ENCODE measurements at regions not wholly inside any gene's neighbourhood (a gene's known extent, or its start where the extent isn't known, plus 50 kb on each side); places are given as distances from the start of the nearest gene placed in this dataset.

- no peak for DNase-seq
Observed at GRCh38 chr18:61727241-61728193, 165.3 kb downstream of the RNF152 start.

- DNase-seq = no peak
Observed at GRCh38 chr18:61724532-61724931, 168.3 kb downstream of the RNF152 start.

- DNase-seq = no peak
Observed at GRCh38 chr18:61722247-61722646, 170.6 kb downstream of the RNF152 start.

- no peak for DNase-seq
Observed at GRCh38 chr18:61720496-61720895, 172.3 kb downstream of the RNF152 start.

- no peak for DNase-seq
Observed at GRCh38 chr18:61719671-61720070, 173.1 kb downstream of the RNF152 start.

- DNase-seq = no peak
Observed at GRCh38 chr18:61718944-61719343, 173.9 kb downstream of the RNF152 start.

GRCh38 chr18:61714421-61714820 is 178.4 kb downstream of the RNF152 start:
- no peak for DNase-seq

GRCh38 chr18:61713502-61713901 is 179.3 kb downstream of the RNF152 start:
- DNase-seq = no peak

GRCh38 chr18:61710082-61710620 is 182.7 kb downstream of the RNF152 start:
- no peak for DNase-seq

- DNase-seq = no peak
Observed at GRCh38 chr18:61706276-61706915, 186.4 kb downstream of the RNF152 start.

- no peak for DNase-seq
Observed at GRCh38 chr18:61703508-61703907, 189.3 kb downstream of the RNF152 start.

GRCh38 chr18:61702007-61702406 is 190.8 kb downstream of the RNF152 start:
- DNase-seq = no peak

- DNase-seq = no peak
Observed at GRCh38 chr18:61699397-61700110, 193.3 kb downstream of the RNF152 start.

GRCh38 chr18:61697306-61697909 is 195.4 kb downstream of the RNF152 start:
- DNase-seq = no peak

- DNase-seq = no peak
Observed at GRCh38 chr18:61694236-61694635, 198.6 kb downstream of the RNF152 start.

GRCh38 chr18:61690418-61691138 is 202.2 kb downstream of the RNF152 start:
- DNase-seq = no peak

GRCh38 chr18:61687317-61687716 is 205.5 kb downstream of the RNF152 start:
- DNase-seq = no peak

GRCh38 chr18:61683856-61684255 is 209.0 kb downstream of the RNF152 start:
- no peak for DNase-seq

GRCh38 chr18:61681065-61681464 is 211.7 kb downstream of the RNF152 start:
- DNase-seq = no peak

- DNase-seq = no peak
Observed at GRCh38 chr18:61679836-61680235, 213.0 kb downstream of the RNF152 start.

- no peak for DNase-seq
Observed at GRCh38 chr18:61677435-61677970, 215.3 kb downstream of the RNF152 start.
